Transverse colon (tissue), 4 donors: ENCODE measurements at regions not wholly inside any gene's neighbourhood (a gene's known extent, or its start where the extent isn't known, plus 50 kb on each side); places are given as distances from the start of the nearest gene placed in this dataset.

Experiments used
- DNase-seq: peaks from one replicate; pipeline ENCODE4 v3.0.0-alpha.2; 2019
- H3K27ac ChIP-seq, 4 donors: fragments of 200-600 bp; sonication (generic); 2 replicates each; pipeline ENCODE4 v1.5.1; 2016 to 2018; ENCODE audit warnings: inconsistent platforms in 4 of 4
- H3K27me3 ChIP-seq: fragments of 200-600 bp; sonication (generic); 2 replicates; pipeline ENCODE4 v1.5.1; 2017; ENCODE audit warnings: inconsistent platforms
- H3K36me3 ChIP-seq, 4 donors: fragments of 200-600 bp; sonication (generic); 2 replicates each; pipeline ENCODE4 v1.5.1; 2017 to 2019; ENCODE audit warnings: inconsistent platforms in 4 of 4
- H3K4me1 ChIP-seq, 4 donors: fragments of 200-600 bp; sonication (generic); 2 replicates each; pipeline ENCODE4 v1.5.1; 2017 to 2020; ENCODE audit warnings: inconsistent platforms in 4 of 4
- H3K4me3 ChIP-seq, 4 donors: fragments of 200-600 bp; sonication (generic); 1 replicate in 1 of 4; 2 replicates in 3 of 4; pipeline versions ENCODE4 v1.5.1 to v1.6.1; 2017 to 2019; ENCODE audit warnings: inconsistent platforms in 4 of 4
- H3K9me3 ChIP-seq, 2 donors: fragments of 200-600 bp; sonication (generic); 2 replicates each; pipeline ENCODE4 v1.5.1; 2017 to 2019; ENCODE audit warnings: inconsistent platforms in 2 of 2
- EP300 ChIP-seq: sonication (generic); formaldehyde crosslinking; IDR thresholded peaks from one replicate; pipeline ENCODE4 v1.6.1; 2017; ENCODE audit warnings: antibody characterized with exemption, low read depth
- POLR2A ChIP-seq: fragments of 450-650 bp; IDR thresholded peaks from one replicate; pipeline ENCODE4 v1.6.1; 2016; ENCODE audit warnings: antibody characterized with exemption, mild to moderate bottlenecking, moderate library complexity
- POLR2AphosphoS5 ChIP-seq, 3 donors: sonication (generic); formaldehyde crosslinking; IDR thresholded peaks; one replicate each; pipeline ENCODE4 v1.6.1; 2016; ENCODE audit warnings: antibody characterized with exemption in 3 of 3
- WGBS, 2 donors: methylation state at CpG; one replicate each; pipeline ENCODE4 v1.1.5; 2018; ENCODE audit warnings: low coverage in 1 of 2; 5-methylcytosine and 5-hydroxymethylcytosine counted together
- in situ Hi-C, 4 donors: fragments of 200-750 bp; cut with MboI; loops; one replicate each; pipeline versions ENCODE4 v1.15.0 to v1.15.1; 2017; ENCODE audit warnings: low sequenced_read_pairs in 3 of 4, low pct_ligation_motif_present in 1 of 4, low pct_unique_long_range_greater_than_20kb in 1 of 4
- intact Hi-C: fragments of 100-400 bp; cut with DNase I; formaldehyde crosslinking; loops from one replicate; pipeline ENCODE4 v1.15.1; 2023; ENCODE audit warnings: low total_unique reads
- TF ChIP-seq, protein P1 (sequence below), 5 experiments: fragments of 200-600 bp in 3 of 5; fragments of 450-650 bp in 2 of 5; sonication (generic) in 3 of 5; IDR thresholded peaks; 1 replicate in 2 of 5; 2 replicates in 3 of 5; pipeline ENCODE4 v1.5.1; 2016 to 2017; ENCODE audit warnings: antibody characterized with exemption in 5 of 5, inconsistent platforms in 3 of 5, mild to moderate bottlenecking in 2 of 5, moderate library complexity in 1 of 5

- DNase-seq = no peak
- Histone ChIP-seq H3K4me3 (no peak overlapping the region), H3K36me3 (no peaks in the 10 kb centered on the region), H3K27me3 (no peaks in the 10 kb centered on the region), H3K9me3 (no peaks in the 10 kb centered on the region), H3K27ac (no peak overlapping the region), H3K4me1 (no peaks in the 10 kb centered on the region)
- in situ Hi-C loops = no loop called here
- WGBS, 2 donors = 73 to 74% methylated on average over 3 to 6 of the region's 6 CpGs
- intact Hi-C loops = no loop called here
- TF ChIP-seq POLR2AphosphoS5 (IDR thresholded peaks at IDR 0.05) (no peak), EP300 (no peak), POLR2A (no peak)
- TF ChIP-seq, protein P1, sequence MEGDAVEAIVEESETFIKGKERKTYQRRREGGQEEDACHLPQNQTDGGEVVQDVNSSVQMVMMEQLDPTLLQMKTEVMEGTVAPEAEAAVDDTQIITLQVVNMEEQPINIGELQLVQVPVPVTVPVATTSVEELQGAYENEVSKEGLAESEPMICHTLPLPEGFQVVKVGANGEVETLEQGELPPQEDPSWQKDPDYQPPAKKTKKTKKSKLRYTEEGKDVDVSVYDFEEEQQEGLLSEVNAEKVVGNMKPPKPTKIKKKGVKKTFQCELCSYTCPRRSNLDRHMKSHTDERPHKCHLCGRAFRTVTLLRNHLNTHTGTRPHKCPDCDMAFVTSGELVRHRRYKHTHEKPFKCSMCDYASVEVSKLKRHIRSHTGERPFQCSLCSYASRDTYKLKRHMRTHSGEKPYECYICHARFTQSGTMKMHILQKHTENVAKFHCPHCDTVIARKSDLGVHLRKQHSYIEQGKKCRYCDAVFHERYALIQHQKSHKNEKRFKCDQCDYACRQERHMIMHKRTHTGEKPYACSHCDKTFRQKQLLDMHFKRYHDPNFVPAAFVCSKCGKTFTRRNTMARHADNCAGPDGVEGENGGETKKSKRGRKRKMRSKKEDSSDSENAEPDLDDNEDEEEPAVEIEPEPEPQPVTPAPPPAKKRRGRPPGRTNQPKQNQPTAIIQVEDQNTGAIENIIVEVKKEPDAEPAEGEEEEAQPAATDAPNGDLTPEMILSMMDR (IDR thresholded peaks at IDR 0.05) = no peak
Observed at GRCh38 chr2:61620244-61621159, 82.3 kb upstream of the XPO1 start.

GRCh38 chr2:61619561-61619960 is 81.4 kb upstream of the XPO1 start:
- no peak overlapping the region for H3K27ac ChIP-seq
- H3K4me3 ChIP-seq = no peak overlapping the region
- H3K27me3 ChIP-seq = no peaks in the 10 kb centered on the region
- H3K36me3 ChIP-seq = no peaks in the 10 kb centered on the region
- intact Hi-C loops = no loop called here
- TF ChIP-seq POLR2A = no peak
- TF ChIP-seq EP300 = no peak
- TF ChIP-seq, protein P1 (IDR thresholded peaks at IDR 0.05) = no peak
- TF ChIP-seq POLR2AphosphoS5 (IDR thresholded peaks at IDR 0.05) = no peak
- in situ Hi-C loops = no loop called here
- no peaks in the 10 kb centered on the region for H3K4me1 ChIP-seq
- H3K9me3 ChIP-seq = no peaks in the 10 kb centered on the region
- no peak for DNase-seq
- WGBS, 2 donors = 92 to 96% methylated on average over 3 to 5 of the region's 5 CpGs

DNA sequence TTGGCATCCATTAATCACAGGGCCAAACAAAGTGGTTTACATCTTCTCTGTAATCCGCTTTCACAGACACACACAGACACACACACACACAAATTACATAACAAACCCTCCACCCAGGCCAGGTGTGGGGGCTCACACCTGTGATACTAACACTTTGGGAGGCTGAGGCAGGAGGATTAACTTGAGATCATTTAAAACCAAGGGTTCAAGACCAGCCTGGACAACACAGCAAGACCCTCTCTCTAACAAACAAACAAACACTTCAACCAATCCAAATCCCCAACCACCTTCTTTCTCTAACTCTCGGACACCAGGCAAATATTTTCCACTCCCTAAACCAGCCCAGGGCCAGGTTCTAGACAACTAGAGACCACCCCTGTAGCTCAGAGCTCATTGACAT is 79.5 kb upstream of the XPO1 start:
- no peak for DNase-seq
- Histone ChIP-seq H3K36me3 (no peaks in the 10 kb centered on the region), H3K27me3 (no peaks in the 10 kb centered on the region), H3K4me1 (no peaks in the 10 kb centered on the region), H3K4me3 (no peak overlapping the region), H3K27ac (no peak overlapping the region), H3K9me3 (no peaks in the 10 kb centered on the region)
- intact Hi-C loops (no loop called here), in situ Hi-C loops (no loop called here)
- 90 to 100% methylated on average over 2 of the region's 2 CpGs for WGBS, 2 donors
- TF ChIP-seq EP300 = no peak

GRCh38 chr2:61605245-61605644 is 67.1 kb upstream of the XPO1 start:
- no peak overlapping the region for H3K4me3 ChIP-seq
- WGBS, 2 donors = 90% methylated on average over 2 to 3 of the region's 3 CpGs
- intact Hi-C loops = no loop called here
- in situ Hi-C loops = no loop called here
- TF ChIP-seq POLR2A (no peak), POLR2AphosphoS5 (IDR thresholded peaks at IDR 0.05) (no peak), EP300 (no peak)
- TF ChIP-seq, protein P1 (IDR thresholded peaks at IDR 0.05) = no peak
- H3K27ac ChIP-seq = no peak overlapping the region
- H3K9me3 ChIP-seq = no peaks in the 10 kb centered on the region
- no peaks in the 10 kb centered on the region for H3K36me3 ChIP-seq
- H3K4me1 ChIP-seq = no peaks in the 10 kb centered on the region
- no peak for DNase-seq
- no peaks in the 10 kb centered on the region for H3K27me3 ChIP-seq
